Karpas-422 (cell line): ENCODE measurements at regions not wholly inside any gene's neighbourhood (a gene's known extent, or its start where the extent isn't known, plus 50 kb on each side); places are given as distances from the start of the nearest gene placed in this dataset.
A peak's percentile ranks its signal among the peaks of the same experiment; 100 is the strongest.

Source experiments
- DNase-seq: peaks from one replicate; pipeline ENCODE4 v3.0.0-alpha.2; 2015
- H2AFZ ChIP-seq: fragments of 200-600 bp; sonication (generic); 2 replicates; pipeline ENCODE4 v1.6.1; 2014; ENCODE audit warnings: antibody characterized with exemption, low read length, mixed read lengths
- H3K27ac ChIP-seq: fragments of 200-600 bp; sonication (generic); 2 replicates; pipeline ENCODE4 v1.5.1; 2014; ENCODE audit warnings: mild to moderate bottlenecking, low read length, moderate library complexity
- H3K27me3 ChIP-seq: fragments of 200-600 bp; sonication (generic); 2 replicates; pipeline ENCODE4 v1.6.1; 2014; ENCODE audit warnings: low read length, mixed read lengths
- H3K36me3 ChIP-seq: fragments of 200-600 bp; sonication (generic); 2 replicates; pipeline ENCODE4 v1.6.1; 2014; ENCODE audit warnings: low read length, mixed read lengths; ENCODE audit not compliant: insufficient read depth
- H3K4me1 ChIP-seq: fragments of 200-600 bp; sonication (generic); 2 replicates; pipeline ENCODE4 v1.6.1; 2014; ENCODE audit warnings: mild to moderate bottlenecking, low read length, mixed read lengths
- H3K4me2 ChIP-seq: fragments of 200-600 bp; sonication (generic); 2 replicates; pipeline ENCODE4 v1.6.1; 2014; ENCODE audit warnings: low read length, low read depth, mild to moderate bottlenecking; ENCODE audit not compliant: poor library complexity, severe bottlenecking
- H3K4me3 ChIP-seq: fragments of 200-600 bp; sonication (generic); 2 replicates; pipeline ENCODE4 v1.5.1; 2014; ENCODE audit warnings: mild to moderate bottlenecking, antibody characterized with exemption, low read length, mixed read lengths
- H3K79me2 ChIP-seq: fragments of 200-600 bp; sonication (generic); 2 replicates; pipeline ENCODE4 v1.6.1; 2014; ENCODE audit warnings: mild to moderate bottlenecking, low read length, mixed read lengths
- H3K9ac ChIP-seq: fragments of 200-600 bp; sonication (generic); 2 replicates; pipeline ENCODE4 v1.6.0; 2014; ENCODE audit warnings: low read length
- H3K9me2 ChIP-seq: fragments of 200-600 bp; sonication (generic), shearing (Covaris generic); replicated peaks from 2 replicates; pipeline ENCODE4 v1.6.0; 2014; ENCODE audit warnings: mild to moderate bottlenecking, low read length, moderate library complexity; ENCODE audit not compliant: insufficient read depth
- H3K9me3 ChIP-seq: fragments of 300-700, 200-600 bp; sonication (generic); 2 replicates; pipeline ENCODE4 v1.6.1; 2014; ENCODE audit warnings: low read length, mixed read lengths
- H4K20me1 ChIP-seq: fragments of 200-600 bp; sonication (generic); 2 replicates; pipeline ENCODE4 v1.6.1; 2014; ENCODE audit warnings: mild to moderate bottlenecking, antibody characterized with exemption, low read length, low read depth; ENCODE audit not compliant: insufficient read depth

- Histone ChIP-seq H3K4me2 (no peak overlapping the region), H3K9me2 (no peaks in the 10 kb centered on the region), H3K79me2 (no peaks in the 10 kb centered on the region), H2AFZ (no peak overlapping the region), H3K27me3 (no peaks in the 10 kb centered on the region), H3K4me1 (no peaks in the 10 kb centered on the region), H3K4me3 (no peak overlapping the region), H3K36me3 (no peaks in the 10 kb centered on the region), H3K9ac (no peak overlapping the region), H4K20me1 (no peaks in the 10 kb centered on the region), H3K9me3 (no peaks in the 10 kb centered on the region), H3K27ac (no peak overlapping the region)
- DNase-seq, result no peak
Measured at GRCh38 chr6:14194976-14195375, 77.4 kb downstream of the CD83 start.

DNA sequence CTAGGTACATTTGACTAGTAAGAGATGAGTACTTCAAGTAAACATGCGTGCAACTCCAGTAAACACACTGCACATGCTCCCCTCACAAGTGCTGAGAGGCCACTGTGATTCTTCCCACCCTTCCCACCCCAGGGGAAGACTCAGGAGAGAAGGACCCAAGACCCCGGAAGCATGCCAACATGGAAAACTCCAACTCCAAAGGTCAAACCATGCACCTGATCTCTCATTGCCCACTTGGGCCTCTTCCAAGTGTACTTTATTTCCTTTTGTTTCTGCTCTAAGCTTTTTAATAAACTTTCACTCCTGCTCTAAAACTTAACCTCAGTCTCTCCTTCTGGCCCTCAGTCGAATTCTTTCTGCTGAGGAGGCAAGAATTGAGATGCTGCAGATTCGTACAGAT, 78.5 kb downstream of the CD83 start:
- no peak for DNase-seq
- H3K4me2 ChIP-seq, result no peak overlapping the region
- H3K4me3 ChIP-seq, result no peak overlapping the region
- H2AFZ ChIP-seq, result no peak overlapping the region
- no peaks in the 10 kb centered on the region for H3K9me3 ChIP-seq
- H3K9ac ChIP-seq, result no peak overlapping the region
- no peaks in the 10 kb centered on the region for H3K79me2 ChIP-seq
- H3K27ac ChIP-seq, result no peak overlapping the region
- no peaks in the 10 kb centered on the region for H4K20me1 ChIP-seq
- no peaks in the 10 kb centered on the region for H3K9me2 ChIP-seq
- no peaks in the 10 kb centered on the region for H3K27me3 ChIP-seq
- H3K4me1 ChIP-seq, result no peaks in the 10 kb centered on the region
- no peaks in the 10 kb centered on the region for H3K36me3 ChIP-seq

DNA sequence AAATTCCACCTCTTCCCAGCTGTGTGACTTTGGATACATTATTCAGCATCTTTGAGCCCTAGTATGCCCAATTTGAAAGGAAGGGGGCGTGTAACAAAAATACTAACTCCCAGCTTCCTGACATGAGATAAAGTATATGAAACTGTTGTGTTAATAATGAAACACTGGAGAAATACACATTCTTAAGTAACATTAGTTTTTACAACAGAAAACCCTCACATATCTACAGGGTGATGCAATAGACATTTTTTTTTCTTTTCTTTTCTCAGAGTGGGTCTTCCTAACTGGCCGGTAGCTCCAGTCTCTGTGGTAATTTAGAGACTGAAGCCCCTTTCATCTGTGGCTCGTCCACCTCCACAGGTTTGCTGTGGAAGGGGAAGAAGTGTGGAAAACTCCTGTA, 79.5 kb downstream of the CD83 start:
- H3K4me1 ChIP-seq, result no peaks in the 10 kb centered on the region

DNA sequence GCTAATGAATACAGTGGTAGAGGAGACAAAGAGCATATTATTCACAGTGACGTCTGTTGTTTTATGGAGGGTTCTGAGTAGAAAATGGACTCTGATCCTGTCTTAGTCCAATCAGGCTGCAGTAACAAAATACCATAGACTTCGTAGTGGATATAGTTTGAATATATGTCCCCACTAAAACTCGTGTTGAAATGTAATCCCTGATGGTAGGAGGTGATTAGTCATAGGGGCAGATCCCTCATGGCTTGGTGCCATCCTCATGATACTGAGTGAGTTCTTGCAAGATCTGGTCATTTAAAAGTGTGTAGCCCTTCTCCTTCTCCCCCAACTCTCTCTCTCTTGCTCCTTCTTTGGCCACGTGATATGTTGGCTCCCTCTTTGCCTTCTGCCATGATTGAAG, 82.5 kb downstream of the CD83 start:
- H3K4me1 ChIP-seq, result no peaks in the 10 kb centered on the region
- H3K4me2 ChIP-seq, result no peak overlapping the region
- no peaks in the 10 kb centered on the region for H3K79me2 ChIP-seq
- DNase-seq, result no peak
- no peak overlapping the region for H3K9ac ChIP-seq
- H3K27me3 ChIP-seq, result no peaks in the 10 kb centered on the region
- no peak overlapping the region for H3K27ac ChIP-seq
- H3K36me3 ChIP-seq, result no peaks in the 10 kb centered on the region
- H2AFZ ChIP-seq, result no peak overlapping the region
- no peaks in the 10 kb centered on the region for H3K9me3 ChIP-seq
- no peak overlapping the region for H3K4me3 ChIP-seq
- no peaks in the 10 kb centered on the region for H4K20me1 ChIP-seq
- no peaks in the 10 kb centered on the region for H3K9me2 ChIP-seq

More for the DNA sequence above, 79.5 kb downstream of the CD83 start:
- no peaks in the 10 kb centered on the region for H3K9me2 ChIP-seq
- H3K4me3 ChIP-seq, result no peak overlapping the region
- H3K9ac ChIP-seq, result no peak overlapping the region
- H3K36me3 ChIP-seq, result no peaks in the 10 kb centered on the region
- H3K9me3 ChIP-seq, result no peaks in the 10 kb centered on the region
- H4K20me1 ChIP-seq, result no peaks in the 10 kb centered on the region
- no peak overlapping the region for H2AFZ ChIP-seq
- H3K27ac ChIP-seq, result no peak overlapping the region
- H3K27me3 ChIP-seq, result no peaks in the 10 kb centered on the region
- no peaks in the 10 kb centered on the region for H3K79me2 ChIP-seq
- no peak overlapping the region for H3K4me2 ChIP-seq
- DNase-seq, result no peak

GRCh38 chr6:14202947-14203346, 85.4 kb downstream of the CD83 start:
- no peaks in the 10 kb centered on the region for H3K4me1 ChIP-seq
- H3K9me2 ChIP-seq, result no peaks in the 10 kb centered on the region
- H3K9me3 ChIP-seq, result no peaks in the 10 kb centered on the region
- no peak overlapping the region for H3K4me3 ChIP-seq
- no peaks in the 10 kb centered on the region for H3K27me3 ChIP-seq
- no peaks in the 10 kb centered on the region for H3K79me2 ChIP-seq
- no peaks in the 10 kb centered on the region for H3K36me3 ChIP-seq
- H3K27ac ChIP-seq, result no peak overlapping the region
- H3K9ac ChIP-seq, result no peak overlapping the region
- H2AFZ ChIP-seq, result no peak overlapping the region
- no peaks in the 10 kb centered on the region for H4K20me1 ChIP-seq
- no peak overlapping the region for H3K4me2 ChIP-seq
- no peak for DNase-seq

- H3K27ac ChIP-seq, result no peak overlapping the region
Measured at GRCh38 chr6:14206391-14206790, 88.8 kb downstream of the CD83 start.

DNA sequence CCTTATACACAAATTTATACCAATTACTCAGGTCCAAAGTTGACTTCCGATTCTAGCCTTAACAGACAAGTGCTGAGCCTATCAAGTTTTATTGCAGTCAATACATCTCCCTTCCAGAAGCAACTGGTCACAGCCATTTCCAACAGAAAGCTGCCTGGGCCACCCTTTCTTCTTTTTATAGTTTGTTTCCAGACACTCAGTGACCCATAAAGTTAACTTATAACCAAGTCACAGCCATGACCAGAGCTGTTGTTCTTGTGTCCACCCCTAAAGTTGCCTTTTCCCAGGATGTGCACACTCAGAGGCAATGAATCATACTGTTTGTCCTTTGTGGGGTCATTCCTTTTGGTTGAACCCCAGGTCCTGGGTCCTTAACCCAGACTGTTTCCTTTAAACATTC, 89.9 kb downstream of the CD83 start:
- H3K79me2 ChIP-seq, result no peaks in the 10 kb centered on the region
- H3K27ac ChIP-seq, result no peak overlapping the region
- H3K4me2 ChIP-seq, result no peak overlapping the region
- H3K4me1 ChIP-seq, result peaks cover 17% of the 10 kb centered on the region
- no peaks in the 10 kb centered on the region for H3K36me3 ChIP-seq
- H3K27me3 ChIP-seq, result no peaks in the 10 kb centered on the region
- no peak overlapping the region for H3K9ac ChIP-seq
- H3K9me3 ChIP-seq, result no peaks in the 10 kb centered on the region
- H2AFZ ChIP-seq, result no peak overlapping the region
- no peak for DNase-seq
- no peak overlapping the region for H3K4me3 ChIP-seq
- H3K9me2 ChIP-seq, result no peaks in the 10 kb centered on the region
- no peaks in the 10 kb centered on the region for H4K20me1 ChIP-seq

More at GRCh38 chr6:14206391-14206790, 88.8 kb downstream of the CD83 start:
- Histone ChIP-seq H3K9me3 (no peaks in the 10 kb centered on the region), H3K79me2 (no peaks in the 10 kb centered on the region), H3K27me3 (no peaks in the 10 kb centered on the region), H3K4me2 (no peak overlapping the region), H3K9me2 (no peaks in the 10 kb centered on the region), H3K9ac (no peak overlapping the region), H3K36me3 (no peaks in the 10 kb centered on the region), H3K4me3 (no peak overlapping the region), H3K4me1 (peaks cover 14% of the 10 kb centered on the region), H2AFZ (no peak overlapping the region), H4K20me1 (no peaks in the 10 kb centered on the region)
- DNase-seq, result no peak

GRCh38 chr6:14209000-14209399, 91.4 kb downstream of the CD83 start:
- Histone ChIP-seq H3K4me2 (no peak overlapping the region), H2AFZ (no peak overlapping the region), H4K20me1 (no peaks in the 10 kb centered on the region), H3K9ac (no peak overlapping the region), H3K27me3 (no peaks in the 10 kb centered on the region), H3K79me2 (no peaks in the 10 kb centered on the region), H3K9me2 (no peaks in the 10 kb centered on the region), H3K4me3 (no peak overlapping the region), H3K9me3 (no peaks in the 10 kb centered on the region), H3K4me1 (peaks cover 17% of the 10 kb centered on the region), H3K27ac (no peak overlapping the region), H3K36me3 (no peaks in the 10 kb centered on the region)
- DNase-seq, result no peak

DNA sequence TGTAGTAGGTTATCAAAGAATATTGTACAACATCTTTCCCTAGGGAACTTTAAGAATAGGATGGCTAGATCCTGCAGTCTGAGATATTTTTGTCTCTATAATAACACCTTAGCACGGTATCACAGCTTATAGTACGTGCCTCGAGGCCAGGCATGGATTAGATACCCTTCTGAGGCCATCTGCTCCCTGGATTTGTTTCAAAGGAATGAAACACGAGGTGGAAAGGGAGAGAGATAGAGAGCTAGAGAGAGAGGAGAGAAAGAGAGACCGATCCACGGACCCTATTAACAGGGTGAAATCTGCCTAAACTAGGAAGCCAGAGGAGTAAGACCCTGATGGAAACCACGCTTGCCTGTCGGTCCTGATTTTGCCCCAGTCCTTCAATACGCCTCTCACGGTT, 92.5 kb downstream of the CD83 start:
- no peak for DNase-seq
- Histone ChIP-seq H3K27ac (no peak overlapping the region), H2AFZ (peak overlapping the region; percentile 100), H4K20me1 (no peaks in the 10 kb centered on the region), H3K4me1 (peaks cover 17% of the 10 kb centered on the region), H3K79me2 (no peaks in the 10 kb centered on the region), H3K9ac (peak overlapping the region; percentile 91), H3K9me3 (no peaks in the 10 kb centered on the region), H3K4me2 (peak overlapping the region; percentile 99), H3K9me2 (no peaks in the 10 kb centered on the region), H3K4me3 (peak overlapping the region; percentile 94), H3K36me3 (no peaks in the 10 kb centered on the region), H3K27me3 (no peaks in the 10 kb centered on the region)
